ENCODE measurements at regions not wholly inside any gene's neighbourhood (a gene's known extent, or its start where the extent isn't known, plus 50 kb on each side); places are given as distances from the start of the nearest gene placed in this dataset.
A peak's percentile ranks its signal among the peaks of the same experiment; 100 is the strongest.

DNA sequence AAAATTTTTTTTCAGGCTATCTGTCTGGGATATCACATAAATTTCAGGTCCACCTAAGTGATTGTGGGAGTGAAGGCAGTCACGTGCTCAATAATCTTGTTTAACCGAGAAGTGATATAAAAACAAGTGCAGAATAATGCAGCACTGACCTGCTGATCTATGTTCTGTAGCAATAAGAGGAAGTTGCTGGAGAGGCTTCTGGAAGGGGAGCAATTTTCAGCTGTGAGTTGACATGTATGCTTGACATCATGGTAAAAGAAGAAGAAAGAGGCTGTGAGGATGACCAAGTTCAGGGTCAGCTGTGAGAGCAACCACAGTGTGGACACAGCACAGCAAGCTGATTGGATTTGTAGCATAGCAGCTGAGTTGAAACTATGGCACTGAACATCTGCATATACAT is 172.0 kb upstream of the PELI2 start:
- DNase-seq = no peak

DNA sequence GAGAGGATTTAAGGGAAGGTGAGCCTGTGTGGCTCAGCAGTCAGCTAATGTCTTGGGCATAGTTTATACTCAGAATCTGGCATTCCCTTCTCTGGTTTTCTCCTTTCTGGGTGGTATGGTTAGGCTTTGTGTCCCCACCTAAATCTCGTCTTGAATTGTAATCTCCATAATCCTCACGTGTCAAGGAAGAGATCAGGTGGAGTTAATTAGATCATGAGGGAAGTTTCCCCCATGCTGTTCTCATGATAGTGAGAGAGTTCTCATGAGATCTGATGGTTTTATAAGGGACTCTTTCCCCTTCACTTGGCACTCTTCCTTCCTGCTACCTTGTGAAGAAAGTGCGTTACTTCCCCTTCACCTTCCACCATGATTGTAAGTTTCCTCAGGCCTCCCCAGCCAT is 169.8 kb upstream of the PELI2 start:
- DNase-seq = no peak

GRCh38 chr14:55949708-55950107 is 168.5 kb upstream of the PELI2 start:
- DNase-seq = no peak

- no peak for DNase-seq
Observed at GRCh38 chr14:55950135-55950534, 168.1 kb upstream of the PELI2 start.

- DNase-seq = no peak
Observed at GRCh38 chr14:55951341-55952206, 166.6 kb upstream of the PELI2 start.

DNA sequence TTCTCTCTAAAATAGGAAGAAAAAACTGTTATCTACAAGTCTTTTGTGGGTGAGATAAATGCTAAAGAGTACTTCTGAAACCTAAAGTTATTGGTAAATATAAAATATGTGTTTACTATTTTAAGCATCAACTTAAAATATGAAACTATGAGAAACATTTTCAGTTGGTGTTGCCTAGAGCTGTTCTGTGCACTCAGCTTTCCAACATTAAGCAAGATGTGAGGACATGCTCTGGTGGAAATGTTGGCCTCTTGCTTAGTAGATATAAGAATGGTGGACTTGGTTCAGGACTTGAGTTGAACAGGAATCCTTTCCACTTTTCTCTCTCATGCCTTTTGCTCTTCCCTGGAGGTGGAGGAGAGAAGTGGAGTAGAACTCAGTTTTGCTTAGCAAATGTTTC is 164.1 kb upstream of the PELI2 start:
- DNase-seq = no peak

GRCh38 chr14:55955175-55955574 is 163.0 kb upstream of the PELI2 start:
- DNase-seq = peak; percentile 38

DNA sequence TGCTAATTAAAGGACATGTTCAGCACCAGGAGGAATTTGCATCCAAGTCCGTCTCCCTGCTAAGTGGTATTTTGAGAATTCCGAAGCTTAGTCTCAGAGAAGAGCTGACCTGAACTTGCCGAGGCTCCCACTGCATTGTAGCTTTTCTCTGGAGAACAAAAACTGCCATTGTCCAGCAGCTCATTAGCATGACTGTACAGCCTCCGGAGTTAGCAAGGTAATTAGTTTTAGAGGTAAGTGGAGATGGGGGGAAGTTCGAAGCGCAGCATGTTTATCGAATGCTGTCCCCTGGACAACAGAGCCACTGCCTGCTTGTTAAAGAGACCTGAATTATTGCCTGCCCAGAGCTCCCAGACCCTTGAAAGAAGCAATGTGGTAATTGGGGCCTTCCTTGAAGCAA is 160.3 kb upstream of the PELI2 start:
- DNase-seq = no peak

DNA sequence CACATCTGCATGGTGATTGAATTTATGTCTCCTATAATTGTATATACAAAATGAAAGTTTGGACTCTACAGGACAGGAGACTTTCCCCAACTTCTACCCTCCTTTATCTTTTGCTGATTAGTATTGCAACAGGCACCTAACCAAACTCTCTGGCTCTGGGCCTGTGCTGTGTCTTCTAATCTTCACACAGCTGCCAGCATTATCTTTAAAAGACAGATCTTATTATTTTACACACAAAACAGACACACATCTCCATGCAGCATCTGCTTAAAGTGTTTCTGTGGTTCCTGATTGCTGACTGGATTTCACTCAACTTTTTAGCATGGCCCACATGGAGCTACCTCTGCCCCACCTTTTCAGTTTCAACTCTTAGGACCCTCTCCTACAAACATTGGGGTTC is 154.9 kb upstream of the PELI2 start:
- no peak for DNase-seq

DNA sequence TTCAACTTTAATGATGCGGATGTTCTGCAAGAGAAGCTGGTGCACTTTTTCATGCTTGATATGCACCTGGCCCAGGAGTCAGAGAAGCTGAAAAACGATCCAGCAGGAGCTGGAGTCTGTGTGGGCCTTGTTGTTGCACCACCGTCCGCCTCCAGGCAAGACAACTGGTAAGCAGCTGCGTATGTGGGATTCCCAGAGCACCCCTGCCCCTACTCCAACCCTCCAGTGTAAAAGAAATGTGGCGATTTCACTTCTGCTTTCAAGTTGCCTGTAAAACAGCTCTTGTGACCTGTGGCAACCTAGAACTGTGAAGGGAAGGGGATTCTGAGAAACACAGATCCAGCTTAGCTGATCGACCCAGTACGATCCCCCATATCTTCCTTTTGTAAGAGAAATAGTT is 154.1 kb upstream of the PELI2 start:
- no peak for DNase-seq

DNA sequence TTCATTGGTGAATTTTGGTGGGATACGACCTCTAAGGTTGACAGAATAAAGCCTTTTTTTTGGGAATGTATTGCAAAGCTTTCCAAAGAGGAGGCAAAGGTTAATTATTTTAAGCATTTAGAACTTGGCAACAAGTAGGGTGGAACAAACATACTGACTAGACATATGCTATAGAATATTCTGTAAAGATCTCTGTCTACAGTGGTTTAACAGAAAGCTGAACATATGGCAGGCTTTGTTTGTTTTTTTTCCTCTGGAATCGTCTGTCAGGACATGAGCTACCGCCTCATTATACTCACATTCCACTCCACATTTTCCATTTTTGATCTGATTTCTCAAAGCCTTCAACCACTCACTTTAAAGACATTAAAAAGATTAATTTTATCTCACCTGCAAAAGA is 153.4 kb upstream of the PELI2 start:
- no peak for DNase-seq

- DNase-seq = no peak
Observed at GRCh38 chr14:55965851-55966250, 152.4 kb upstream of the PELI2 start.

DNA sequence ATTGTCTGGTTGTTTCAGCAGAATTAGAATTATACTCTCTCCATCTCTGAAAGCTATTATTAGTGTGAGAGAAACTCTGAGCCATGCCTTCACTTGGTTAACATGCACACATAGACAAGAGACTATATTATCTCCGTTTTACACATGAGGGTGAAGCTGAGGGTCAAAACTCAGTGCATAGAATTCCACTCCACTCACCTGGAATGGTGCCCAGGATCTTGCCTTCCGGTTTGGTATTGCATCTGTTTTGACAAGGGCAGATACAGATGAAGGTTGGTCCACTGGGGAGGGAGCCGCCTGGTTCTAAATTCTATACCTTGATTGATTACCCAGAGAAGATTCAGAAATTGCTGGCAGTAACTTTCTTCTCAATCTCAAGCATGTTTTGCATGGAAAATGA is 149.5 kb upstream of the PELI2 start:
- no peak for DNase-seq

- no peak for DNase-seq
Observed at GRCh38 chr14:55973285-55973800, 144.9 kb upstream of the PELI2 start.

GRCh38 chr14:55973911-55974630 is 144.1 kb upstream of the PELI2 start:
- DNase-seq = no peak

DNA sequence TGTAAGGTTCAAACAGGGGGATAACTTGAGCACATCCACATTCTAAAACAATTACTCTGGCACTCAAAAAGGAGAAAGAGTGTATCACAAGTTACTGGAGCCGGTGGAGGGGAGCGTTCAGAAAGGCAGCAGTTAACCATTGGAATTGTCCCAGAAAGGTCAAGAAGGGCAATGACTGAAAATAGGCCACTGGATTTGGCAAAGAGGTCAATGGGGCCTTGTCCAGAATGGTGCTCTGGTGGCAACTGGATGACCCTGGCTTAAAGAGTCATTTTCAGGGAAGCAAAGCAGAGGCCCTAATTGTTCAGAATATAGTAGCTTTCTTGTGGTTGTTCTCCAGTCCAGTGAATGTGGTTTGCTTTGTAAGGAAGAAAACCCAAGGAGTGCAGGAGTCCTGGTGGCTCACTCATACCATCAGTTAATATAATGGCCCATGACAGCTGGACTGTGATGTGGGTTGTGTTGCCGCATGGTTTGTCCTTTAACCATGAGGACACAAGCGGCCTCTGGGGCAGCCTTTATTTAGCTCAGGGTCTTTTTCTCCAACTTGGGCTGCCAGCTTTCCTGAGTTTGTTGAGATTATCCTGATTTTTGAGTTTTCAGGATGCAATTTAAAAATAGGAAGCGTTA is 142.8 kb upstream of the PELI2 start:
- no peak for DNase-seq

DNA sequence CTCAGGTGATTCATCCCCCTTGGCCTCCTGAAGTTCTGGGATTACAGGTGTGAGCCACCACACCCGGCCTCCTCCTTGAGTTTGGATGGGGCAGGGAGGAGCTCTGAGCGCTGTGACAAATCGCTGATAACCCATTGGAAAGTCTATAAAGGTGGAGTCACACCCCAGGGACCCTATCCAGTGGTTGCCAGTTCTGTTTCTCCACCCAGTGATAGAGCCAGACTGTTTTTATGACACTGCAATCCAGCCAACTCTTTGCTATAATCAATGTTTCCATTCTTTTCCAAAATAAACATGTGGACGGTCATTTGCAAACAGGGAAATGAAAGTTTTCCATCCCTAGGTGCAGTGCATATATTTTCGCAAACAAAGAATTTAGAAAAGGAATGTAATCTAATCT is 142.0 kb upstream of the PELI2 start:
- DNase-seq = no peak

DNA sequence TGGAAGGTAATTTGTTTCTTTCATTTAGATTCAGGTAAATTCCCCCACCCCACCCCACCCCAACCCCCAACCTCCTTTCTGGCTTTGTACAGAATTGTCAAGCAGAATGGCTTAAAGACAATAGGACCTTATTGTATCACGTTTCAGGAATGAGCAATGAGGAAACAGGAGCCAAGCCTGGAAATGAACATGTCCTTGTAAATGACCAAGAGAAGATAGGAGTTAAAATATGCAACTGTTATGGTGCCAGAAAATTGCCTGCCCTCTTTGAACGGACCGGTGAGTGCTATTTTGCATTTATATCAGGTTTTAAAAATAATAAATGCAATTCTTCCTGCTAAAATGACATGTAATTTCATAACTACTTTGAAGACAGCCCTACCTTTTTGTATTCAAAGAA is 141.6 kb upstream of the PELI2 start:
- DNase-seq = no peak

GRCh38 chr14:55977392-55978150 is 140.6 kb upstream of the PELI2 start:
- DNase-seq = no peak

DNA sequence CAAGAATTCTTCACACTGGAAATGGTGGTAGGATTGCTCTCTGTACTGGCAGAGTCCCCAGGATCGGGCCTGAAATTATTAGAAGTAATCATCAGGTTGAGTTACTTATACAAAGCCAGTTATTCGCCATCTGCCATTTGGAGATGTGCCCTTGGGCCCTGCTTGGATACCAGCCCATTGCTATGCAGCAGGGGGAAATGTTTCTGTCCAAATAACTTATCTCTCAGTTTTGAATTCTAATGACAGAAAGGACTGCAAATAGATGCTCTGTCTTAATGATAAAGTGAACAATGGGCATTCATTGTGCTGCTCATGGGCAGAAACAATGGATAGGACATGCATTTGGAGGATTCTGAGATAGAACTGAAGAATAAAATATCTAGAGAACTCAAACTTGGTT is 139.1 kb upstream of the PELI2 start:
- no peak for DNase-seq

DNA sequence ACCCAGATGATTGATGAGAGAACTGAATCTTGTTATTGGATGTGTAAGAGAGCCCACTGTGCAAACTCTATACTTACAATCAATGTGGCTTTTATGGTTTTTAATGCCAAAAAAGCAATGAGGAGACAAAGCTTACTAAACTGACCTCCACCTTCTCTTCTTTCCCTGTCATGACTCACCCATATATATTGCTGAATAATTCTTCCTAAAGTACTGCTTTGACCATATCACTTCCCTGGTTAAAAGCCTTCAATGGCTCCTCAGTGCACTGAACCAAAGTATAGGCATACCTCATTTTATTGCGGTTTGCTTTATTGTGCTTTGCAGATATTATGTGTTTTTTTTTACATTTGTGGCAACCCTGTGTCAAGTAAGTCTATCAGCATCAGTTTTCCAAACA is 138.4 kb upstream of the PELI2 start:
- no peak for DNase-seq

DNA sequence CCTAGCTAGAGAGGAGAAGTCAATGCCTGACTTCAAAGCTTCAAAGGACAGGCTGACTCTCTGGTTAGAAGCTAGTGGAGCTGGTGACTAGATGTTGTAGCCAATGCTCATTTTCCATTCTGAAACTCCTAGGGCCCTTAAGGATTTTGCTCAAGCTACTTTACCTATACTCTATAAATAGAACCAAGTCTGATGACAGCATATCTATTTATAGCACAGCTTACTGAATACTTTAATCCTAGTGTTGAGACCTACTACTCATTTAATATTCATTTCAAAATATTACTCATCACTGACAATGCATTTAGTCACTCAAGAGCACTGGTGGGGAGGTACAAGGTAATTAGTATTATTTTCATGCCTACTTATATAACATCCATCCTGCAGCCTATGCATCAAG is 137.2 kb upstream of the PELI2 start:
- peak; percentile 7 for DNase-seq

DNA sequence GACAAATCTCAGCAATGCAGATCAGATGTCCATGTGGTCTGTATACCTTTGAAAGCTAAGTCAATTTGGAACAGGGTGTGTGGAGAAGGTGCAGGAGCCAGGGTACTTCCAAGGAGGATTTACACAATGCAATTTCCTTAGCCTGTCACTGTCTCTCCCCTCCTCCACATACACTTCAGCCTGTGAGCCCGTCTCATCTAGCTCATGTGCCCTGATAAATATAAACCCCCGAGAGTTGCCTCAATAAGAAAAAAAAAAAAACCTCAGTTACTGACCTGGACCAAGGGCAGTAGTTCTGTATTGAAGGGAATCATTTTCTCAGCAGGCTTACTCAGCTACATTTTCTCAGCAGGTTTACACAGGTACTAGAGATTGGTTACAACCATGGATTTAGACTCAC is 132.1 kb upstream of the PELI2 start:
- no peak for DNase-seq
